B cell (primary cell): ENCODE measurements at regions not wholly inside any gene's neighbourhood (a gene's known extent, or its start where the extent isn't known, plus 50 kb on each side); places are given as distances from the start of the nearest gene placed in this dataset.

ENCODE experiments used
- ATAC-seq: fragments of 200-7000 bp; cut with Tn5 transposase; one replicate; pipeline ENCODE4 v1.10.0; 2021; ENCODE audit warnings: low read depth, mild to moderate bottlenecking, moderate number of reproducible peaks, moderate library complexity
- CTCF ChIA-PET: fragments of 350-600 bp; sonication (Branson Sonifier 250); formaldehyde crosslinking; loops from one replicate; lab custom pipeline; 2021; ENCODE audit warnings: antibody characterized with exemption, inconsistent platforms; lab: Charles Lee
- POLR2A ChIA-PET: fragments of 350-600 bp; sonication (Branson Sonifier 250); formaldehyde crosslinking; loops from one replicate; lab custom pipeline; 2021; ENCODE audit warnings: antibody characterized with exemption; lab: Charles Lee
- DNase-seq: peaks from one replicate; pipeline ENCODE4 v3.0.0; 2013
- H2AFZ ChIP-seq: 2 replicates; pipeline ENCODE4 v1.6.1; 2012; ENCODE audit warnings: mild to moderate bottlenecking, low read depth, low read length; ENCODE audit not compliant: insufficient read depth, poor library complexity, severe bottlenecking
- H3K27ac ChIP-seq, 2 donors: 1 replicate in 1 of 2; 2 replicates in 1 of 2; pipeline ENCODE4 v1.5.1; 2012 to 2013; ENCODE audit warnings: low read length in 2 of 2, mild to moderate bottlenecking in 2 of 2, moderate library complexity in 1 of 2
- H3K27me3 ChIP-seq, 4 experiments: fragments of 200-600 bp in 1 of 4; sonication (generic) in 1 of 4; replicated peaks in 1 of 4; 1 replicate in 2 of 4; 2 replicates in 2 of 4; pipeline versions ENCODE4 v1.6.1 to v1.7.0; 2013 to 2016; ENCODE audit warnings: low read length in 3 of 4, mild to moderate bottlenecking in 2 of 4, mixed read lengths in 1 of 4, moderate library complexity in 1 of 4; ENCODE audit not compliant: insufficient read depth in 4 of 4, control insufficient read depth in 3 of 4; ENCODE audit errors: control extremely low read depth in 1 of 4
- H3K36me3 ChIP-seq, 2 experiments: replicated peaks in 1 of 2; 1 replicate in 1 of 2; 2 replicates in 1 of 2; pipeline versions ENCODE4 v1.6.1 to v1.7.1; 2013; ENCODE audit warnings: low read length in 1 of 2; ENCODE audit not compliant: insufficient read depth in 2 of 2, control insufficient read depth in 1 of 2; ENCODE audit errors: control extremely low read depth in 1 of 2, extremely low read depth in 1 of 2
- H3K4me1 ChIP-seq, 2 donors: fragments of 200-600 bp in 1 of 2; sonication (generic) in 1 of 2; 1 replicate in 1 of 2; 2 replicates in 1 of 2; pipeline versions ENCODE4 v1.5.1 to v1.6.1; 2013 to 2017; ENCODE audit warnings: low read length in 2 of 2; ENCODE audit not compliant: control insufficient read depth in 2 of 2, insufficient read depth in 2 of 2
- H3K4me2 ChIP-seq: replicated peaks from 2 replicates; pipeline ENCODE3; 2012; ENCODE audit warnings: mild to moderate bottlenecking, low read depth, low read length; ENCODE audit not compliant: poor library complexity, severe bottlenecking
- H3K4me3 ChIP-seq, 5 experiments: fragments of 200-600 bp in 1 of 5; sonication (generic) in 1 of 5; 1 replicate in 3 of 5; 2 replicates in 2 of 5; pipeline versions ENCODE4 v1.5.1 to v1.7.0; 2011 to 2016; ENCODE audit warnings: low read length in 4 of 5, mild to moderate bottlenecking in 4 of 5, low read depth in 2 of 5, control low read depth in 1 of 5, moderate library complexity in 1 of 5; ENCODE audit not compliant: insufficient read depth in 1 of 5; ENCODE audit errors: control extremely low read depth in 1 of 5, extremely low read depth in 1 of 5
- H3K79me2 ChIP-seq: fragments of 200-600 bp; sonication (generic); one replicate; pipeline ENCODE4 v1.6.0; 2016; ENCODE audit warnings: low read length; ENCODE audit not compliant: control insufficient read depth, insufficient read depth
- H3K9ac ChIP-seq: fragments of 200-600 bp; sonication (generic); 2 replicates; pipeline ENCODE4 v1.6.1; 2017; ENCODE audit warnings: mild to moderate bottlenecking, low read length, moderate library complexity
- H3K9me3 ChIP-seq, 3 donors: one replicate each; pipeline versions ENCODE4 v1.6.1 to v1.7.1; 2013; ENCODE audit warnings: low read length in 2 of 3; ENCODE audit not compliant: control insufficient read depth in 2 of 3, insufficient read depth in 1 of 3; ENCODE audit errors: control extremely low read depth in 1 of 3
- H4K20me1 ChIP-seq: 2 replicates; pipeline ENCODE4 v1.6.0; 2012; ENCODE audit warnings: mild to moderate bottlenecking, low read length; ENCODE audit not compliant: insufficient read depth, control insufficient read depth, poor library complexity, severe bottlenecking
- H3K27ac Mint-ChIP-seq: one replicate; pipeline ENCODE4 v1.8.0; 2021; ENCODE audit warnings: mixed read lengths
- H3K27me3 Mint-ChIP-seq: one replicate; pipeline ENCODE4 v1.8.0; 2021; ENCODE audit warnings: mixed read lengths
- H3K4me1 Mint-ChIP-seq: one replicate; pipeline ENCODE4 v1.8.0; 2021; ENCODE audit warnings: mixed read lengths
- H3K4me3 Mint-ChIP-seq: one replicate; pipeline ENCODE4 v1.8.0; 2021; ENCODE audit warnings: mixed read lengths
- H3K9me3 Mint-ChIP-seq: one replicate; pipeline ENCODE4 v1.8.0; 2022; ENCODE audit warnings: mixed read lengths; ENCODE audit not compliant: insufficient read depth
- CTCF ChIP-seq: fragments of 200-600 bp; IDR thresholded peaks from one replicate; pipeline ENCODE4 v1.8.0; 2022; ENCODE audit warnings: antibody characterized with exemption, mild to moderate bottlenecking
- EZH2 ChIP-seq: IDR thresholded peaks from 2 replicates; pipeline ENCODE4 v1.6.1; 2012; ENCODE audit warnings: borderline replicate concordance, low read depth, mild to moderate bottlenecking, moderate library complexity, low read length; ENCODE audit not compliant: insufficient read depth, poor library complexity, severe bottlenecking
- WGBS: methylation state at CpG from one replicate; pipeline ENCODE4 v1.1.5; 2013; ENCODE audit warnings: missing lambda C conversion rate; ENCODE audit not compliant: insufficient coverage; 5-methylcytosine and 5-hydroxymethylcytosine counted together
- intact Hi-C: fragments of 100-400 bp; cut with micrococcal nuclease; formaldehyde crosslinking; loops from one replicate; pipeline ENCODE4 v1.10.0; 2022

- Histone ChIP-seq H3K4me3 (no peak overlapping the region), H3K9ac (no peak overlapping the region), H3K27me3 (peaks cover 0 to 4% (median 0%) of the 10 kb centered on the region in 4 experiments), H3K79me2 (no peaks in the 10 kb centered on the region), H3K36me3 (no peaks in the 10 kb centered on the region), H3K9me3 (no peaks in the 10 kb centered on the region), H3K4me2 (no peak overlapping the region), H2AFZ (no peak overlapping the region), H3K4me1 (no peaks in the 10 kb centered on the region), H4K20me1 (no peaks in the 10 kb centered on the region), H3K27ac (no peak overlapping the region)
- no peak for TF ChIP-seq EZH2
- no peak for TF ChIP-seq CTCF
- H3K9me3 Mint-ChIP-seq = no peaks in the 10 kb centered on the region
- ATAC-seq (no peak), DNase-seq (no peak)
- CTCF ChIA-PET = no interaction called here
- H3K4me1 Mint-ChIP-seq = no peaks in the 10 kb centered on the region
- H3K27ac Mint-ChIP-seq = no peak overlapping the region
- intact Hi-C loops = no loop called here
- peaks cover 22% of the 10 kb centered on the region for H3K27me3 Mint-ChIP-seq
- no peak overlapping the region for H3K4me3 Mint-ChIP-seq
- no CpG with 5 or more reads among the region's 2 CpGs for WGBS
- POLR2A ChIA-PET = no interaction called here
Observed at GRCh38 chr2:176979981-176980710, 232.4 kb upstream of the HNRNPA3 start.

GRCh38 chr2:176984987-176985386, 227.6 kb upstream of the HNRNPA3 start:
- Mint-ChIP-seq H3K4me3 (no peak overlapping the region), H3K4me1 (no peaks in the 10 kb centered on the region), H3K9me3 (no peaks in the 10 kb centered on the region), H3K27me3 (peaks cover 38% of the 10 kb centered on the region), H3K27ac (no peak overlapping the region)
- Histone ChIP-seq H4K20me1 (no peaks in the 10 kb centered on the region), H3K27me3 (peaks cover 0 to 4% (median 0%) of the 10 kb centered on the region in 4 experiments), H2AFZ (no peak overlapping the region), H3K4me1 (no peaks in the 10 kb centered on the region), H3K9ac (no peak overlapping the region), H3K79me2 (no peaks in the 10 kb centered on the region), H3K9me3 (no peaks in the 10 kb centered on the region), H3K27ac (no peak overlapping the region), H3K4me2 (no peak overlapping the region), H3K36me3 (no peaks in the 10 kb centered on the region), H3K4me3 (no peak overlapping the region)
- no peak for TF ChIP-seq CTCF
- POLR2A ChIA-PET = no interaction called here
- DNase-seq (no peak), ATAC-seq (no peak)
- intact Hi-C loops = no loop called here
- 93% methylated on average over 3 of the region's 4 CpGs for WGBS
- CTCF ChIA-PET = no interaction called here
